Activated naive CD4-positive, alpha-beta T cell treated with anti-CD3 and anti-CD28 coated beads, Interleukin-2, amount 10 ng/mL, durations not matched to agents 7 days and 5 days (primary cell): ENCODE measurements at regions not wholly inside any gene's neighbourhood (a gene's known extent, or its start where the extent isn't known, plus 50 kb on each side); places are given as distances from the start of the nearest gene placed in this dataset.

Experiments used
- CTCF ChIA-PET: fragments of 350-600 bp; sonication (Branson Sonifier 250); formaldehyde crosslinking; loops from one replicate; lab custom pipeline; 2021; ENCODE audit warnings: antibody characterized with exemption; lab: Charles Lee
- DNase-seq: peaks from one replicate; pipeline ENCODE4 v3.0.0-alpha.2; 2020
- H3K27ac Mint-ChIP-seq: one replicate; pipeline ENCODE4 v1.8.0; 2021; ENCODE audit warnings: mild to moderate bottlenecking, moderate library complexity, mixed read lengths
- H3K27me3 Mint-ChIP-seq: one replicate; pipeline ENCODE4 v1.8.0; 2021; ENCODE audit warnings: mild to moderate bottlenecking, mixed read lengths
- H3K36me3 Mint-ChIP-seq: one replicate; pipeline ENCODE4 v1.8.0; 2021; ENCODE audit warnings: mixed read lengths
- H3K4me1 Mint-ChIP-seq: one replicate; pipeline ENCODE4 v1.8.0; 2021; ENCODE audit warnings: mixed read lengths
- H3K4me3 Mint-ChIP-seq: one replicate; pipeline ENCODE4 v1.8.0; 2021; ENCODE audit warnings: mild to moderate bottlenecking, moderate library complexity, mixed read lengths
- H3K9me3 Mint-ChIP-seq: one replicate; pipeline ENCODE4 v1.8.0; 2021; ENCODE audit warnings: mixed read lengths

DNA sequence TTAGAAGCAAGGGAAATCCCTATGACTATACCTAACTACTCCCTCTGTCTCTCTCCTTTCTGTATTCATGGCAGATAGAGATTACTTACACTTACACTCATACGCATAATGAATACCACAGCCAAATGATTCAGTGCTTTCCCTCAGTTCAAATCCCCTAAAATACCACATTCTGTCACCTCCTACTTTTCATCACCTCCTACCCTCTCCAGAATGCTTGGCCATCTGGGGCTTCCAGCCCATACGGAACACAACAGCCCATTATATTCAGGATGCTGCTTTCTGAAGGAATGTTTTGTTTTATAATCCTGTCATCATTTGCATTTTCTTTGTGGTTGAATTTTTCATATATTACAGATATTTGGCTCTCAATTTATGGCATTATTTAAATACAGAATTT is 361.6 kb downstream of the GRIA2 start:
- peaks cover 2% of the 10 kb centered on the region for H3K9me3 Mint-ChIP-seq
- no peaks in the 10 kb centered on the region for H3K4me1 Mint-ChIP-seq
- no peak overlapping the region for H3K4me3 Mint-ChIP-seq
- no peak overlapping the region for H3K27ac Mint-ChIP-seq
- H3K27me3 Mint-ChIP-seq = no peaks in the 10 kb centered on the region
- CTCF ChIA-PET = no interaction called here
- H3K36me3 Mint-ChIP-seq = no peaks in the 10 kb centered on the region
- no peak for DNase-seq

DNA sequence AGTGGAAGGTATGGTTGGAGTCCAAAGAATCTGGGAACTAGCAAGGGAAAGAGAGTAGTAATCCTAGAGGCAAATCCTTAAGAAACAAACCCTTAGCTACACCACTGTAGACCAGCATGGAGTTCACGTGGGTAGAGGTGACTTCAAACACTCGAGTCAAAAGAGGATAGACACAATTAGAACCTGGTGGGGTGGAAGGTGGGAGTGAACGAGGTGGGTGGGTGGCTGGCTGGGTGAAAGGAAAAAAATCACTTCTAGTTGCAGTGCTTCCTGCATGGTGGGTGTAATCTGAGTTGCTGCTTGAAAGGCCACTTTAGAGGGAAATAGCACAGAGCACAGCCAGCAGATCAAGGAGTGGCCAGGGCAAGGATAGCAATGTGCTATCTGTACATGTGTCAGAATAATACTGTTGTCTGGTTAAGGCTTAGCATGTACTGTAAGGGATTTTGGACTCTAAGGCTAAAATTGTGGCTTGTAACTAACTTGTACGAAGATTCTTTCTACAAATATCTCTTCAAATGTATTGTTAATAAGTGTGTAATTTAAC is 356.2 kb downstream of the GRIA2 start:
- no peak overlapping the region for H3K4me3 Mint-ChIP-seq
- H3K27me3 Mint-ChIP-seq = no peaks in the 10 kb centered on the region
- H3K4me1 Mint-ChIP-seq = no peaks in the 10 kb centered on the region
- H3K9me3 Mint-ChIP-seq = no peaks in the 10 kb centered on the region
- CTCF ChIA-PET = no interaction called here
- H3K36me3 Mint-ChIP-seq = no peaks in the 10 kb centered on the region
- no peak for DNase-seq
- H3K27ac Mint-ChIP-seq = no peak overlapping the region

DNA sequence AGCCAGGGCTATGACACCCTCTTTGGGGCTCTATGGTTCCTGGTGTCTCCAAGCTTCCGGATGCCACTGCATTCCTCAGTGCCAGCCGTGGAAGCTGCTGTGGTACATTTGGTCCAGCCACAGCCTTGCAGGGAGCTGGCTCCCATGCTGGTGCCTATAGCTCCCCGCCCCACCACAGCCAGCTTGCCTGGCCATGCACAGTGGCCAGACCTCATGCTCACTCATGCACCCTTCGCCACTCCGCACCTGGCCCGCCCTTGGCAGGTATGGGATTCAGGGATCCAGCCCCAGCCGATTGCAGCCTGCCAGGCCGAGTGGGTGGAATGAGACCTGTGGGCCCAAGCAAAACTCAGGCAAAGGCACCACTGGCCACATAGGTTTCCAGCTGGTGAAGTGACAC is 354.8 kb downstream of the GRIA2 start:
- no peak for DNase-seq
- no peaks in the 10 kb centered on the region for H3K27me3 Mint-ChIP-seq
- H3K27ac Mint-ChIP-seq = no peak overlapping the region
- no peaks in the 10 kb centered on the region for H3K9me3 Mint-ChIP-seq
- no peaks in the 10 kb centered on the region for H3K36me3 Mint-ChIP-seq
- H3K4me3 Mint-ChIP-seq = no peak overlapping the region
- CTCF ChIA-PET = no interaction called here
- no peaks in the 10 kb centered on the region for H3K4me1 Mint-ChIP-seq

DNA sequence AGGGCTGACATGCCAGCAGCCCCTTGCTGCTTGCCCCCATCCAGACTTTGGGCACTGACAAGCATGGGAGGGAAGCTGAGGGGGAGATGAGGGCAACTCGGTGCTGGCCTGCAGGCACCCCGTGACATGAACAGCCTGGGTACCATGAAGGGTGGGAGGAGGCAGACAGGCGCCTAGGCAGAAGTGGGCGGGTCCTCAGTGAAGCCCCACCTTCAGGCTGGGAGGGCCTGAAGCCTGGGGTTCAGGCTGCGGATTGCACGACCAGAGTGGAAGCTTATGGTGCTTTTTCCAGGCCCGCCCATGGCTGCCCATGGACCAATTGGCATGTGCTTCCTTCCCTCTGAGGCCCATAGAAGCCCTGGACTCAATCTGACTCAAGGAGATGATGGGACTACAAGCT is 354.1 kb downstream of the GRIA2 start:
- Mint-ChIP-seq H3K27ac (no peak overlapping the region), H3K4me3 (no peak overlapping the region), H3K27me3 (no peaks in the 10 kb centered on the region), H3K9me3 (no peaks in the 10 kb centered on the region), H3K36me3 (no peaks in the 10 kb centered on the region), H3K4me1 (no peaks in the 10 kb centered on the region)
- DNase-seq = no peak
- CTCF ChIA-PET = no interaction called here

DNA sequence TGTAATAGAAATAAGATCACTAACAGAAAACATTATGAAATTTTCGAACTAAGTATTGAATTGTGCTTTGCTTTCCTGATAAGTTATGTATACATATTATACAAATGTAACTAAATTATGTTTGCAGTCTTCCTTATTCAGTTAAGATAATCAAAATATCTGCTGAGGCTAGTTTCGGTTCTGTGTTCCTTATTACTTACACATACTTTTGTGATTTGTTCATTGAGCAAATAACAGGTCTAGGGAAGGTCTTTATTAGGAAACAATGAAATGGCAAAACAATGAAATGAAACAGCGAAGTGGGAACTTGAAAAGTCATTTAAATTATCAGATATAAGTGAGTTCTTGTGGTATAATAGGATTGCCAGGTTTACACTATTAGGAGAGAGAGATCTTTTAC is 352.4 kb downstream of the GRIA2 start:
- Mint-ChIP-seq H3K4me3 (no peak overlapping the region), H3K4me1 (no peaks in the 10 kb centered on the region), H3K36me3 (no peaks in the 10 kb centered on the region), H3K27me3 (no peaks in the 10 kb centered on the region), H3K27ac (no peak overlapping the region), H3K9me3 (no peaks in the 10 kb centered on the region)
- no peak for DNase-seq
- CTCF ChIA-PET = no interaction called here

DNA sequence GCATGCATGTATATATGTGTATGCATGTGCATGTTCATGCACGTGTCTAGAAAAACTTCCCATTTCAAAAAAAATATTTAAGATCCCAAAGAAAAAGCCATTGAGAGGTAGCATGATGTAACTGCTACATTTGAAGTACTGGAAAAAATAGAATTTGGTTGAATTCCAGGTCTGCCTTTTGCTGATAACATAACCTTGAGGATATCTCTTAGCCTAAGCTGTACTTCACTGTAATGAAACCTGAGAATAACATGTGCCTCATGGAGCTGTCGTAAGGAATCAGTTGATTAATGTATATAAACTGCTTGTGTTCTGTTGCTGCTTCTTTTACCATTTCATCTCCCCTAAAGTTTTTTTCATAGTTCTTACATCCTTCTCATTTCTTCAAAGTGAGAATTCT is 351.8 kb downstream of the GRIA2 start:
- DNase-seq = no peak
- H3K27ac Mint-ChIP-seq = no peak overlapping the region
- no peaks in the 10 kb centered on the region for H3K36me3 Mint-ChIP-seq
- CTCF ChIA-PET = no interaction called here
- H3K4me3 Mint-ChIP-seq = no peak overlapping the region
- no peaks in the 10 kb centered on the region for H3K27me3 Mint-ChIP-seq
- H3K4me1 Mint-ChIP-seq = no peaks in the 10 kb centered on the region
- no peaks in the 10 kb centered on the region for H3K9me3 Mint-ChIP-seq

DNA sequence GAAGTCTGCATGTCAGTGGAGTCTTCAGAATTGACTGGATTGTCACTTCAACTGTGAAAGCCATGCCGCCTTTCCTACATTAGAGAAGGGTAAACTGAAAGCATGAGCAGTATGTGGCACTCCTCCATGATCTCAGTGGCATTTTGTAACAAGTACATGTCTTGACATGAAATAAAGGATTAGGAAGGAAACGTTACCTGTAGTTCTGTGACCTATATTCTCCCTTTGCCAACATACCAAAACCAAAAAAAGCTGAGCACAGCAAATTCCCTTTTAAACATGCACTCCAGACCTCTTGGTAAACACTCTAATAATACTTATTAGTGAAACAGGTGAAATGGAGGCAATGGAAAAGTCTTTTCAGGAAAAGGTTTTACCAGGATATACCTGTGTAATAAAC is 344.2 kb downstream of the GRIA2 start:
- Mint-ChIP-seq H3K9me3 (no peaks in the 10 kb centered on the region), H3K4me3 (no peak overlapping the region), H3K27ac (no peak overlapping the region), H3K36me3 (no peaks in the 10 kb centered on the region), H3K27me3 (no peaks in the 10 kb centered on the region), H3K4me1 (no peaks in the 10 kb centered on the region)
- DNase-seq = no peak
- CTCF ChIA-PET = no interaction called here

DNA sequence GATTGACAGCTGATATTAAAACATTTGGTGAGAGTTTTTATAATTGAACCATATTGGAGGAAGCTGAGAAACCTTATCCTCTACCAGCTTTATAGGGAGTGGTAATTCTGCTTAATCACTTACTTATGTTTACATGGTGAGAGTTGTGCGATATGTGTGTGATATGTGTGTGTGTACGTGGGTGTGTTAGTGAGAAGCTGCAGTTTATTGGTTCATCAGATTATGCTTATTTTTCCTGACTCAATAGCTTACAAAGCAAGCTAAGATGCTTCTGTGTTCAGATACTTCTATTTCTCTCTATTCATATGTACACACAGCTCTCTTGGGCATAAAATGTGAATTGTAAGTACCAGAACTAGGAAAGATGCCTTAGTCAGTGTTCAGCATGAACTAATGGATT is 343.7 kb downstream of the GRIA2 start:
- DNase-seq = no peak
- no peaks in the 10 kb centered on the region for H3K36me3 Mint-ChIP-seq
- CTCF ChIA-PET = no interaction called here
- no peaks in the 10 kb centered on the region for H3K27me3 Mint-ChIP-seq
- H3K4me3 Mint-ChIP-seq = no peak overlapping the region
- no peak overlapping the region for H3K27ac Mint-ChIP-seq
- H3K4me1 Mint-ChIP-seq = no peaks in the 10 kb centered on the region
- no peaks in the 10 kb centered on the region for H3K9me3 Mint-ChIP-seq

DNA sequence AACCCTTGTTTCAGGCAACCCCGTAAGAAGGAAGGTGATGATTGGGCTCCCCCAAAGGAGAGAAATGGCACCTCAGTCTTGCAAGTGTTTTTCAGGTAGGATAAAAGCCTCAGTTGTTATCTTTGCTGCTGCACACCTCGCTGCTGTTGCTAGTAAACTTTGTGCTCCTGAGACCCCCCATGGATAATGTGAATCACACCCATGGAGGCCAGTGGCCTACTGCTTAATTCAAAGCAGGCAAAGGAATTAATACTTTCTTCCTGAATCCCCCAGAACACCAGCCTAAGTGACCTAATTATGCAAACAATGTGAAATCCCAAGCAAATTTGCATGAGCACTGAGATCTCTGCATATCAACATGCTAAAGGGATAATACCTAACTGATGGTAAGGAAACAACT is 337.5 kb downstream of the GRIA2 start:
- Mint-ChIP-seq H3K4me1 (no peaks in the 10 kb centered on the region), H3K9me3 (no peaks in the 10 kb centered on the region), H3K27ac (no peak overlapping the region), H3K4me3 (no peak overlapping the region), H3K27me3 (no peaks in the 10 kb centered on the region), H3K36me3 (no peaks in the 10 kb centered on the region)
- no peak for DNase-seq
- CTCF ChIA-PET = no interaction called here

DNA sequence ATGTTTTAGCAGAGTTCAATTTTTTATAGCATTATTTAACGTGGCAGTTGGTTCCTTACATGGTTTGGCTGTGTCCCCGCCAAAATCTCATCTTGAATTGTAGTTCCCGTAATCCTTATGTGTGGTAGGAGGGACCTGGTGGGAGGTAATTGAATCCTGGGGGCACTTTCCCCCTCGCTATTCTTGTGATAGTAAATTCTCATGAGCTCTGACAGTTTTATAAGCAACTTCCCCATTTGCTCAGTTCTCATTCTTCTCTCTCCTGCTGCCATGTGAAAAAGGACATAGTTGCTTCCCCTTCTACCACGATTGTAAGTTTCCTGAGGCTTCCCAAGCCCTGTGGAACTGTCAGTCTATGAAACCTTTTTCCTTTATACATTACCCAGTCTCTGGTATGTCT is 329.5 kb downstream of the GRIA2 start:
- CTCF ChIA-PET = no interaction called here
- Mint-ChIP-seq H3K4me3 (no peak overlapping the region), H3K4me1 (no peaks in the 10 kb centered on the region), H3K9me3 (no peaks in the 10 kb centered on the region), H3K36me3 (no peaks in the 10 kb centered on the region), H3K27ac (no peak overlapping the region), H3K27me3 (no peaks in the 10 kb centered on the region)
- DNase-seq = no peak

DNA sequence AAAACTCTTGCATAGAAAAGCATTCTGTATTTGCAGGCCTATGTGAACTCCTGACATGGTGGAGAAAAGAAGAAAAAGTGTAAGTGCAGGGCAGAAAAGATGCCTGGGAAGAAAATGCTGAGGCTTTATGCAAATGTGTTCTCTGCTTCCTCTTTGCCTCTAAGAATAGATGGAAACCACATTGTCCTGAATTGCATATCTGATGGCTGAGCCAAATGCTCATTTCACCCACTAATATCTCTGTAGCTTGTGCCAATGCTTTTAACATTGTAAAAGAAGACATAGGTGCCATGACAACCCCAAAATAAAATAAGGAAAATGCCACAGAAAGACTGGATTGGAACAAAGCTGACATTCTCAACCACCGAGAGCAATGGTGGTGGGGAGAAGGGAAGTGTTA is 307.4 kb downstream of the GRIA2 start:
- Mint-ChIP-seq H3K4me1 (no peaks in the 10 kb centered on the region), H3K27ac (no peak overlapping the region), H3K27me3 (no peaks in the 10 kb centered on the region), H3K4me3 (no peak overlapping the region), H3K36me3 (no peaks in the 10 kb centered on the region), H3K9me3 (peaks cover 28% of the 10 kb centered on the region)
- DNase-seq = no peak
- CTCF ChIA-PET = no interaction called here

DNA sequence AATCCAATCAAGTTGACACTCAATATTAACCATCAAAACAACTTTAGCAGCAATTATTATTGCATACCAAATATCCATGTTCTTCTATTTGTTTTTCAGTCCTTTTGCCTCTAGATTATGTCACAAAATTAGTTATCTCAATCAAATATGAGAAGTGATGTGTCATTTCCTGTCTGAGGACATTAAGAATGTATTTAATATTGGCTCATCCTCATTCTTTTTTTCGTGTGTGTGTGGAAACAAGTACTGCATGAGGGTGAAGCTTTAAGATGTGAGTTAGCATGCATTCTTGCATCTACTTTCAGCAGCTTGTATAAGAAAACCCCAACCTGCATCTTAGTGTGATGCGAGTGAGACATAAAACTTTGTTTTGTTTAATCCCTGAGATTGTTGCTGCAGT is 301.4 kb downstream of the GRIA2 start:
- Mint-ChIP-seq H3K36me3 (no peaks in the 10 kb centered on the region), H3K27me3 (no peaks in the 10 kb centered on the region), H3K27ac (no peak overlapping the region), H3K4me1 (no peaks in the 10 kb centered on the region), H3K9me3 (peaks cover 13% of the 10 kb centered on the region), H3K4me3 (no peak overlapping the region)
- DNase-seq = no peak
- CTCF ChIA-PET = no interaction called here

DNA sequence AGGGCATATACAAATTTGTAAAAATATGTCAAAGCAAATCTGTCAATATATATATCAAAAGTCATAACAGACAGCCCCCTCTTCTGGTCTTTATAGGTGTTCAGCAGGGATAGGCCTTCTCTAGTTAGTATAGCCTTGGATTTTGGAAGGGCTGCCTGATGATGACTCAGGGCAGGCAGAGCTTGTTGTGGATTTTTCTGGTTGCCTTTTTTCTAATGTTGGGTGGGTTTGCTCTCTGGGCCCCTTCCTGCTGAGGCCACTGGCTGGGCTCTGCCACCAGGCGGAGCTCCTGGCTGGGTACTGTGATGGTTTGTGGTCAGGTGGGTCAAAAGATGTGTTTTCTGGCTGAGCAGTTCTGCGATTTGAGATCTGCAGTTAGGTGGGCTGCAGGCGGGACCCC is 294.2 kb downstream of the GRIA2 start:
- no peak for DNase-seq
- no peaks in the 10 kb centered on the region for H3K36me3 Mint-ChIP-seq
- no peaks in the 10 kb centered on the region for H3K4me1 Mint-ChIP-seq
- H3K27me3 Mint-ChIP-seq = no peaks in the 10 kb centered on the region
- no peaks in the 10 kb centered on the region for H3K9me3 Mint-ChIP-seq
- H3K27ac Mint-ChIP-seq = no peak overlapping the region
- no peak overlapping the region for H3K4me3 Mint-ChIP-seq
- CTCF ChIA-PET = no interaction called here

DNA sequence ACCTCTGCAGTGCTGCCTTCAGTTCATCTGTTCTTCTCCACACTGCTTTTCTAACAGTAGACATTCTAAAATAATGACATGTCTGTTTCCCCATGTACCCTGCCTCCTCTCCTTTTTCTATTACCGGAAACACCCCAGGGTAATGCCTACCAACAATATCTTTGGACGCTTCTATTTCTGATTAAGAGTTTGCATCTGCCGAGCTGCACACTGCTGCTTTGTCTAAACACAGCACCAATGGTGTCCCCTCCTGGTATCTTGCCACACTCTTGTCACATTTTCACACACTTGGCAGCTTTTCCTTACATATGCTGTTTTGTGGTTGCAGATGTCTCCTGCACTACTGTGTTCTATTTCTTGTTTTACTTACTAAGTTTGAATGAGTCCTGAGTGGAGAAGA is 288.8 kb downstream of the GRIA2 start:
- Mint-ChIP-seq H3K9me3 (peaks cover 6% of the 10 kb centered on the region), H3K36me3 (no peaks in the 10 kb centered on the region), H3K4me3 (no peak overlapping the region), H3K27ac (no peak overlapping the region), H3K27me3 (no peaks in the 10 kb centered on the region), H3K4me1 (no peaks in the 10 kb centered on the region)
- DNase-seq = no peak
- CTCF ChIA-PET = no interaction called here

DNA sequence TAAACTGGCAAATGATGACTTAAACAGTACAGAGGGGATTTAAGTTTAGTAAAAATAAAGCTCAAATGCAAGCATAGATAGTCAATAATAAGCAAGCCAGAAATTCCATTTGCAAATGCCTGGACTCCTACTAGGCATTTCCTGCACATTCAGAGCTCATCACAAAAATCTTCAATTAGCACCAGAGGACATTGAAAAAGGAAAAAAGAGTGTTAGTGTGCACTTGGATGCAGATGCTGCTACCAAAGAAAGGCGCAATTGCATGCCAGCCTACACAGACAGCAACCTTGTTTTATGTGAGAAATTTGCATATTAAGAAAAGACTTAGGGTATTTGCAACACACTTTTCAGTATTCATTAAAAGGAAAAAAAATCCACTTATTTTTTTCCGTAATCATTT is 282.1 kb downstream of the GRIA2 start:
- Mint-ChIP-seq H3K36me3 (no peaks in the 10 kb centered on the region), H3K4me3 (no peak overlapping the region), H3K27me3 (no peaks in the 10 kb centered on the region), H3K4me1 (no peaks in the 10 kb centered on the region), H3K27ac (no peak overlapping the region), H3K9me3 (peaks cover 11% of the 10 kb centered on the region)
- no peak for DNase-seq
- CTCF ChIA-PET = no interaction called here

DNA sequence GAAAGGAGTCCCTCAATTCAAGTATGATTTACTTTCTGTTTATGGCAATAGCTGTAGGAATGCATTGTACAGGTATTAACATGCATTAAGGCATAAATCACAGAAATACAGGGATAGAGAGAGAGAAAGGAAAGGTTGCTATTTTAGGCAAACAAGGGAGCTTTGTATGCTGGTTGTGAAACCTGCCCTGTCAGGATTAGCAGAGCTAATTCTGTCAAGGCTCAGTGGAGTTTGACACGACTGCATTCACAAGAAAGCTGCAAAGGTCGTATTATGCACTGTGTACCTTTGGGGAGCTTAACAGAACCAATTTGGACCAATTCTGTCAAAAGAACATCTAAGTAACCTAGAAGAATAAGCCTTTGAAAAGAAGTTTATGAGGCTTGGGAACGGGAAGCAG is 239.3 kb downstream of the GRIA2 start:
- Mint-ChIP-seq H3K4me1 (no peaks in the 10 kb centered on the region), H3K27me3 (no peaks in the 10 kb centered on the region), H3K4me3 (no peak overlapping the region), H3K36me3 (no peaks in the 10 kb centered on the region), H3K27ac (no peak overlapping the region), H3K9me3 (peaks cover 14% of the 10 kb centered on the region)
- no peak for DNase-seq
- CTCF ChIA-PET = no interaction called here
